Nephron progenitor cell (in vitro differentiated cells): ENCODE measurements at regions not wholly inside any gene's neighbourhood (a gene's known extent, or its start where the extent isn't known, plus 50 kb on each side); places are given as distances from the start of the nearest gene placed in this dataset.

Experiments used
- DNase-seq: peaks from one replicate; pipeline ENCODE4 v3.0.0; 2021
- H3K27ac Mint-ChIP-seq: 2 replicates; pipeline ENCODE4 v1.8.0; 2021; ENCODE audit warnings: mild to moderate bottlenecking, moderate library complexity, mixed read lengths
- H3K27me3 Mint-ChIP-seq: 2 replicates; pipeline ENCODE4 v1.8.0; 2021; ENCODE audit warnings: mild to moderate bottlenecking, low read depth, mixed read lengths; ENCODE audit not compliant: poor library complexity
- H3K36me3 Mint-ChIP-seq: 2 replicates; pipeline ENCODE4 v1.8.0; 2021; ENCODE audit warnings: low read depth, mixed read lengths
- H3K4me1 Mint-ChIP-seq: 2 replicates; pipeline ENCODE4 v1.8.0; 2021; ENCODE audit warnings: mixed read lengths
- H3K4me3 Mint-ChIP-seq: 2 replicates; pipeline ENCODE4 v1.8.0; 2021; ENCODE audit warnings: mild to moderate bottlenecking, moderate library complexity, mixed read lengths
- H3K9me3 Mint-ChIP-seq: 2 replicates; pipeline ENCODE4 v1.8.0; 2021; ENCODE audit warnings: mild to moderate bottlenecking, moderate library complexity, mixed read lengths
- TF ChIP-seq, protein P1 (sequence below): fragments of 200-600 bp; sonication (generic); IDR thresholded peaks from 2 replicates; pipeline ENCODE4 v1.5.0; 2021; ENCODE audit warnings: antibody characterized with exemption

DNA sequence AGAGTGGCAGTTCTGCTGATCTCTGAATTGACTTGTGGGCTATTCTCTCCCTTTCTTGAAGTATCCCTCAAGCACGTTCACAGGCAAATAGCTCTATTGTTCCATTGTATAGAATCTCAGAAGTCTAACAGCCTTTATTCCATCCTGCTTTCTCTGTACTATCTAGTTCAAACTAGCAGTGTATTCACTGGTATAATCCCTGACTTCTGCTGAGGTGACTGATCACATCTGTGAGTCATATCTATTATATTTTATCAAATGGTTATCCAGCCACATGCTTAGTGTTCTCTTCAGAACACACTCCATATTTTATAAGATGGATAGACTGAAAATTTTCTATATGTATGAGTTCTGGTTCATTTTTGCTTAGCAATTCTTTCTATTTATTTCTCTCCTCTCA, 866.1 kb downstream of the C12orf50 start:
- Mint-ChIP-seq H3K36me3 (peaks cover 7% of the 10 kb centered on the region), H3K27ac (no peak overlapping the region), H3K9me3 (peaks cover 39% of the 10 kb centered on the region), H3K27me3 (no peaks in the 10 kb centered on the region), H3K4me3 (no peak overlapping the region), H3K4me1 (no peaks in the 10 kb centered on the region)
- TF ChIP-seq, protein P1, sequence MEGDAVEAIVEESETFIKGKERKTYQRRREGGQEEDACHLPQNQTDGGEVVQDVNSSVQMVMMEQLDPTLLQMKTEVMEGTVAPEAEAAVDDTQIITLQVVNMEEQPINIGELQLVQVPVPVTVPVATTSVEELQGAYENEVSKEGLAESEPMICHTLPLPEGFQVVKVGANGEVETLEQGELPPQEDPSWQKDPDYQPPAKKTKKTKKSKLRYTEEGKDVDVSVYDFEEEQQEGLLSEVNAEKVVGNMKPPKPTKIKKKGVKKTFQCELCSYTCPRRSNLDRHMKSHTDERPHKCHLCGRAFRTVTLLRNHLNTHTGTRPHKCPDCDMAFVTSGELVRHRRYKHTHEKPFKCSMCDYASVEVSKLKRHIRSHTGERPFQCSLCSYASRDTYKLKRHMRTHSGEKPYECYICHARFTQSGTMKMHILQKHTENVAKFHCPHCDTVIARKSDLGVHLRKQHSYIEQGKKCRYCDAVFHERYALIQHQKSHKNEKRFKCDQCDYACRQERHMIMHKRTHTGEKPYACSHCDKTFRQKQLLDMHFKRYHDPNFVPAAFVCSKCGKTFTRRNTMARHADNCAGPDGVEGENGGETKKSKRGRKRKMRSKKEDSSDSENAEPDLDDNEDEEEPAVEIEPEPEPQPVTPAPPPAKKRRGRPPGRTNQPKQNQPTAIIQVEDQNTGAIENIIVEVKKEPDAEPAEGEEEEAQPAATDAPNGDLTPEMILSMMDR = no peak
- DNase-seq = no peak

DNA sequence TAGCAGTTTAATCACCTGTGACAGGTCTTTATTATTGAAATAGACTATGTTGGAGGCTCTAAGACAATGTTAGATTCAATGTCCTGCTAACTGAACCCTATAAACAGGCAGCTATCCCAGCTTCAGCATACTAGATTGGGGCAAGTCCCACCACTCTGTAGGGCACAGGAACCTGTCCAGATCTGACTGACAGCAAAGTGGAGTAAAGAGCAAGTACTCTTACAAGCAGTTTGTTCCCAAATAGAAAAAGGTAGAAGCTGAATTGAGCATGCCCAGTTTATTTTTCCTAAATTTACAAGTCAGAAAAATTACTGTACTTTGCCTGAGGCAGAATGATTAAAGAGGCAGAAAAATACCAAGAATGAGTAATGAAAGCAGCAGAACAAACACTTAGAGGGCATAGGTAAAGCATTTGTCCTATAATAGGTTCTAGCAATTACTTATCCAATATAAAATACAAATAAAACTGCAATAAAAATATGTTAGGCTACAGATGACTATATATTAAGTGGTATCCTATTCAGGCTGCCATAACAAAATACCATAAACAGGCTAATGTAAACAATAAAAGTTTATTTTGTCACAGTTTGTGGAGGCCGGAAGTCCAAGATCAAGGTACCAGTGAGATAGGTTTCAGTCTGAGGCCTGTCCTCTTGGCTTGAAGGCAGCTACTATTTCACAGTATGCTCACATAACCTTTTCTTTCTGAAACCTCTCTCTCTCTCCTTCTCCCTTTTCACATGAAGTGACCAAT, 868.2 kb downstream of the C12orf50 start:
- no peak for DNase-seq
- TF ChIP-seq, protein P1 = no peak
- Mint-ChIP-seq H3K4me3 (no peak overlapping the region), H3K27ac (no peak overlapping the region), H3K4me1 (no peaks in the 10 kb centered on the region), H3K36me3 (peaks cover 7% of the 10 kb centered on the region), H3K27me3 (no peaks in the 10 kb centered on the region), H3K9me3 (peaks cover 27% of the 10 kb centered on the region)

DNA sequence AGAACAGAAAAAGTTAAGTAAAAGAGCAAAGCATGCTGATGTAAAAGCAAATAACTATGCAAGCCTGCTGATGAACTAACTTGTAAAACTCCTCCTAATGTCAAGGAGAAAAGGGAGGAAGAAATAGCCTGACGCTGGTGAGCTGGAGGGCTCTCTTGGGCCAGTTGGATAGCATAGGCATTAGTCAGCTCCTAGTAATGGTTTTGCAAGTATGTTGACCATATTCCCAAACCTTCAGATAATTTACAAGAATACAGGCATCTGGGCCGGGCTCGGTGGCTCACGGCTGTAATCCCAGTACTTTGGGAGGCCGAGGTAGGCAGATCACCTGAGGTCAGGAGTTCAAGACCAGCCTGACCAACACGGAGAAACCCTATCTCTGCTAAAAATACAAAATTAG, 871.4 kb downstream of the C12orf50 start:
- Mint-ChIP-seq H3K4me3 (no peak overlapping the region), H3K27ac (no peak overlapping the region), H3K36me3 (no peaks in the 10 kb centered on the region), H3K9me3 (no peaks in the 10 kb centered on the region), H3K4me1 (peaks cover 5% of the 10 kb centered on the region), H3K27me3 (no peaks in the 10 kb centered on the region)
- TF ChIP-seq, protein P1 = no peak
- no peak for DNase-seq

DNA sequence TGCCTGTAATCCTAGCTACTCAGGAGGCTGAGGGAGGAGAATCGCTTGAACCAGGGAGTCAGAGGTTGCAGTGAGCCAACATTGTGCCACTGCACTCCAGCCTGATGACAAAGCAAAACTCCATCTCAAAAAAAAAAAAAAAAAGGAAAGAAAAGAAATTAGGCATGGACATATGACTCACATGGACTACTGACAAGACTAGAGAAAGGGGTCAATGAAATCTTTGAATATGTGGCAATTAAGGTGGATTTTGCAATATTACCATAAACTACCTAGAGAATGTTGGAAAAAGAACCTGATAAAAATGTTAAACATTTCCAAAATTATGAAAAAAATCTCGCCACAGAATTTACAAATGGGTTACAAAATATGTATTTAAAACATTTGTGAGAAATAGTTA, 873.6 kb downstream of the C12orf50 start:
- TF ChIP-seq, protein P1 = no peak
- DNase-seq = no peak
- H3K4me3 Mint-ChIP-seq = no peak overlapping the region
- H3K4me1 Mint-ChIP-seq = peaks cover 18% of the 10 kb centered on the region
- no peaks in the 10 kb centered on the region for H3K27me3 Mint-ChIP-seq
- H3K36me3 Mint-ChIP-seq = no peaks in the 10 kb centered on the region
- H3K27ac Mint-ChIP-seq = no peak overlapping the region
- H3K9me3 Mint-ChIP-seq = peaks cover 1% of the 10 kb centered on the region

DNA sequence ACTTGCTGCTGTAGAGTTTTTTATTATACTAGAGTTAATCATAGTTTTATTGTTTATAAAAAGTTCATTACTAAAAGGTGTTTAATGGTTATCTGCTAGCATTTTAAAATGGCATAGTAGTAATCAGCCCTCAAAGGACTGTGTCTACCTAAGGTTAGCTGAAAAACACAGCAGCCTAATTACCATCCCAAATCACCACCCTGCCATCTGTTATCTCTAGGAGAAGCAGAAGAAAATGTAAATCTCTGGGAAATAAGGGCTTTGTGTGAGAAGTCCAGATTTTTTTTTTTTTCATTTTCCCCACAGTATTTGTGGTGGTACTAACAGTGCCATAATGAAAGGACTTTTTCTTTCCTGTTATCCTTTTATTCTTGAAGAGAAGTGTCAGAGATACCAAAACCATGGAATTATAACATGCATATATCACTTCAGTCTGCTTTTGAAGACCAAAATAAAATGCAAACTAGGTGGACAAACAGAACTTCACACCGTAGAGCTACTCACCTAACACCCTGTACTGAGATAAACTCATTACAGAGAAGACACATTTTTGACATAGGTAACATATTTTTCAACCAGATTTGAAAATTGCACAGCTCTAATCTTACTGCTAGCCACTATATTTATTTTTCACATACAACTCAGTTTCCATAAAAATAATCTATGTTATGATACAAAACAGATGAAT, 876.2 kb downstream of the C12orf50 start:
- H3K27me3 Mint-ChIP-seq = no peaks in the 10 kb centered on the region
- TF ChIP-seq, protein P1 = no peak
- peaks cover 21% of the 10 kb centered on the region for H3K9me3 Mint-ChIP-seq

More for the DNA sequence above, 876.2 kb downstream of the C12orf50 start:
- Mint-ChIP-seq H3K27ac (no peak overlapping the region), H3K36me3 (peaks cover 11% of the 10 kb centered on the region), H3K4me3 (no peak overlapping the region), H3K4me1 (peaks cover 18% of the 10 kb centered on the region)
- DNase-seq = no peak
